Endothelial cell of umbilical vein (primary cell): ENCODE measurements at regions not wholly inside any gene's neighbourhood (a gene's known extent, or its start where the extent isn't known, plus 50 kb on each side); places are given as distances from the start of the nearest gene placed in this dataset.

Source experiments
- BruUV-seq: library from RNA; stranded (reverse); fragments of 400-500 nt; replicated peaks from 2 replicates; lab custom pipeline; 2021; lab: Mats Ljungman, UMichigan
- CTCF ChIA-PET: fragments of 300-600, 350-600 bp; sonication (Branson Sonifier 250); formaldehyde crosslinking; loops from one replicate; lab custom pipeline; 2021; ENCODE audit warnings: antibody characterized with exemption, inconsistent platforms; lab: Charles Lee
- POLR2A ChIA-PET: fragments of 300-600, 350-600 bp; sonication (Branson Sonifier 250); formaldehyde crosslinking; loops from one replicate; lab custom pipeline; 2021; ENCODE audit warnings: antibody characterized with exemption, inconsistent platforms; lab: Charles Lee
- DNase-seq: peaks from one replicate; pipeline ENCODE4 v3.0.0-alpha.2; 2011; ENCODE audit warnings: low read depth, low spot score
- FAIRE-seq: peaks from 2 replicates; lab custom pipeline; 2011; peaks lifted over from hg19 to GRCh38; lab: Jason Lieb, UNC
- H2AFZ ChIP-seq: 2 replicates; pipeline ENCODE4 v1.6.0; 2012; ENCODE audit warnings: low read depth, low read length, control low read depth, inconsistent platforms
- H3K27ac ChIP-seq: 2 replicates; pipeline ENCODE4 v1.5.1; 2011; ENCODE audit warnings: low read depth, mild to moderate bottlenecking, control low read depth, low read length, moderate library complexity; ENCODE audit not compliant: insufficient read depth
- H3K27me3 ChIP-seq, 2 experiments: 2 replicates each; pipeline versions ENCODE4 v1.6.0 to v1.6.1; 2011; ENCODE audit warnings: low read length in 2 of 2, mixed read lengths in 1 of 2; ENCODE audit not compliant: control insufficient read depth in 2 of 2, insufficient read depth in 2 of 2
- H3K36me3 ChIP-seq, 2 experiments: 2 replicates in 1 of 2; 3 replicates in 1 of 2; pipeline ENCODE4 v1.5.1; 2011; ENCODE audit warnings: low read length in 2 of 2, mild to moderate bottlenecking in 1 of 2, moderate library complexity in 1 of 2; ENCODE audit not compliant: control insufficient read depth in 2 of 2, insufficient read depth in 2 of 2; ENCODE audit errors: extremely low read depth in 1 of 2
- H3K4me1 ChIP-seq: 3 replicates; pipeline ENCODE4 v1.5.1; 2011; ENCODE audit warnings: mild to moderate bottlenecking, low read length; ENCODE audit not compliant: control insufficient read depth, insufficient read depth; ENCODE audit errors: extremely low read depth
- H3K4me2 ChIP-seq: 2 replicates; pipeline ENCODE4 v1.6.1; 2011; ENCODE audit warnings: low read length, control low read depth, mixed read lengths; ENCODE audit not compliant: insufficient read depth
- H3K4me3 ChIP-seq, 3 experiments: fragments of 200-600 bp in 1 of 3; sonication (generic), shearing (Covaris generic) in 1 of 3; replicated peaks in 1 of 3; 2 replicates each; pipeline ENCODE4 v1.5.1; 2011 to 2016; ENCODE audit warnings: control low read depth in 3 of 3, low read length in 3 of 3, mild to moderate bottlenecking in 2 of 3, inconsistent platforms in 1 of 3, low read depth in 1 of 3, moderate library complexity in 1 of 3; ENCODE audit not compliant: insufficient read depth in 1 of 3
- H3K79me2 ChIP-seq: 2 replicates; pipeline ENCODE4 v1.6.0; 2012; ENCODE audit warnings: low read length, inconsistent platforms; ENCODE audit not compliant: control insufficient read depth, insufficient read depth
- H3K9ac ChIP-seq: replicated peaks from 2 replicates; pipeline ENCODE3; 2011; ENCODE audit warnings: low read length, control low read depth; ENCODE audit not compliant: insufficient read depth; ENCODE audit errors: extremely low read depth
- H3K9me1 ChIP-seq: replicated peaks from 3 replicates; pipeline ENCODE4 v1.6.0; 2011; ENCODE audit warnings: mild to moderate bottlenecking, low read length; ENCODE audit not compliant: control insufficient read depth, insufficient read depth; ENCODE audit errors: extremely low read depth
- H3K9me3 ChIP-seq: replicated peaks from 2 replicates; pipeline ENCODE4 v1.5.1; 2012; ENCODE audit warnings: low read length, inconsistent platforms; ENCODE audit not compliant: control insufficient read depth, insufficient read depth
- H4K20me1 ChIP-seq: replicated peaks from 2 replicates; pipeline ENCODE3; 2011; ENCODE audit warnings: mild to moderate bottlenecking, low read length; ENCODE audit not compliant: control insufficient read depth, insufficient read depth; ENCODE audit errors: extremely low read depth
- EZH2 ChIP-seq: IDR thresholded peaks from 2 replicates; pipeline ENCODE4 v1.6.1; 2012; ENCODE audit warnings: borderline replicate concordance, low read depth, mild to moderate bottlenecking, moderate library complexity, low read length, inconsistent platforms; ENCODE audit not compliant: severe bottlenecking
- FOS ChIP-seq: IDR thresholded peaks from 2 replicates; pipeline ENCODE4 v1.6.1; 2011; ENCODE audit warnings: mild to moderate bottlenecking, low read length, moderate library complexity, borderline replicate concordance; ENCODE audit not compliant: insufficient read depth
- GATA2 ChIP-seq: IDR thresholded peaks from 2 replicates; pipeline ENCODE4 v1.7.0; 2011; ENCODE audit warnings: low read depth, mild to moderate bottlenecking, moderate library complexity, mixed read lengths, low read length; ENCODE audit not compliant: insufficient read length, insufficient read depth
- JUN ChIP-seq: IDR thresholded peaks from 2 replicates; pipeline ENCODE4 v1.6.1; 2011; ENCODE audit warnings: borderline replicate concordance, low read depth; ENCODE audit not compliant: insufficient read length, insufficient read depth
- MYC ChIP-seq: IDR thresholded peaks from one replicate; pipeline ENCODE4 v1.6.1; 2011; ENCODE audit warnings: mild to moderate bottlenecking, low read depth, low read length
- POLR2A ChIP-seq: IDR thresholded peaks from 2 replicates; pipeline ENCODE4 v1.6.1; 2012; ENCODE audit warnings: low read depth, mild to moderate bottlenecking, control low read depth, low read length
- POLR2AphosphoS5 ChIP-seq: IDR thresholded peaks from 2 replicates; pipeline ENCODE4 v1.6.1; 2012; ENCODE audit warnings: low read depth, mild to moderate bottlenecking, control low read depth, low read length, moderate library complexity; ENCODE audit not compliant: insufficient read depth
- dilution Hi-C: fragments of 300-500 bp; cut with MboI; formaldehyde crosslinking; loops from one replicate; pipeline ENCODE4 v1.15.0; 2019; ENCODE audit warnings: low sequenced_read_pairs; ENCODE audit not compliant: extremely low pct_ligation_motif_present
- intact Hi-C: fragments of 100-400 bp; cut with micrococcal nuclease; formaldehyde crosslinking; loops from one replicate; pipeline ENCODE4 v1.10.0; 2022
- TF ChIP-seq, protein P1 (sequence below): IDR thresholded peaks from 2 replicates; pipeline ENCODE4 v1.6.1; 2011; ENCODE audit not compliant: insufficient read depth, insufficient read length
- TF ChIP-seq, protein P2 (sequence below), 2 donors: IDR thresholded peaks; 1 replicate in 1 of 2; 2 replicates in 1 of 2; pipeline ENCODE4 v1.5.1; 2011; ENCODE audit warnings: low read length in 2 of 2, mild to moderate bottlenecking in 2 of 2, moderate library complexity in 2 of 2, control low read depth in 1 of 2, inconsistent platforms in 1 of 2, low read depth in 1 of 2; ENCODE audit not compliant: insufficient read depth in 1 of 2; ENCODE audit errors: extremely low read depth in 1 of 2

DNA sequence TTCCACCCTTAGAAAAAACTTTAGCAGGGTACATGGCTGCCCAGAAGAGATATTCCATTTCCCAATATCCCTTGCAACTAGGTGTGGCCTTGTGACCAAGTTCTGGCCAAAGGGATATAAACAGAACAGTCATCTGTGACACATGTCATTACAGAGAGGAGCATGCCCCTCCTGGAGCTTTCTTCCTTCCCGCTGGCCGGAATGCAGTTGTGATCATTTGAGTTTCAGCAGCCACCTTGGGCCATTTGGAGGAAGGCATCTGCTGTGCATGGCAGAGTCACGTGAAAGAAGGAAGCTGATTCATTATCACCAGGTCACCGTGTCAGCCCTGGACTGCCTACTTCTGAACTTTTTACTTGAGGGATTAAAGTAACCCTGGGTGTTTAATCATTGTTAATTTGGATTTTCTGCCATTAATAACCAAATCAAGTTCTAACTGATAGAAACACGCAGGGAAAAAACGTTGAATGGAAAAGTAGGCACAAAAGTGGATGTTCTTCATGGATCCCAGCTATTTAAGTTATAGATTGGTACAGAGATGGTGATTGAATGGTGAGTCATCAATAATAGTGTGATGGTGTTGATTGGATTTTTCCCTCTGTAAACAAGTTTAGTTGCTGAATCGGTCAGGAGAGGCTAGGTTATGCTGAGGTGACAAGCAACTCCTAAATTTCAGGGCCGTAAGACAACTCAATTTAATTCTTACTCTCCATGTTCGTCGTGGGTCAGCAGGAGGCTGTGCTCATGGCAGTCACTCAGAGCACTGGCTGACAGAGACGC lies 80.7 kb upstream of the CCDC167 start:
- no peaks in the 10 kb centered on the region for H3K9me3 ChIP-seq
- no peak overlapping the region for H3K9ac ChIP-seq
- no peak overlapping the region for H3K27ac ChIP-seq
- no peak overlapping the region for H3K4me3 ChIP-seq
- H3K4me2 ChIP-seq = no peak overlapping the region
- peak; percentile 67 for FAIRE-seq
- H4K20me1 ChIP-seq = no peaks in the 10 kb centered on the region
- no peaks in the 10 kb centered on the region for H3K9me1 ChIP-seq
- ChIA-PET CTCF (interaction anchor here (0.6 to 2.1 kb wide), 4 partner anchors 15 to 122 kb away, joined by 3 to 6 read pairs (median 4); no protein-coding TSS in a partner anchor), POLR2A (no interaction called here)
- H2AFZ ChIP-seq = no peak overlapping the region
- no peaks in the 10 kb centered on the region for H3K36me3 ChIP-seq
- H3K79me2 ChIP-seq = no peaks in the 10 kb centered on the region
- intact Hi-C loops (no loop called here), dilution Hi-C loops (no loop called here)
- DNase-seq = peak; percentile 10
- BruUV-seq = no TSS peak
- TF ChIP-seq MYC (no peak), JUN (peak; percentile 28), FOS (peak; percentile 17), GATA2 (no peak), POLR2A (no peak), POLR2AphosphoS5 (no peak), EZH2 (no peak)
- TF ChIP-seq, protein P1, sequence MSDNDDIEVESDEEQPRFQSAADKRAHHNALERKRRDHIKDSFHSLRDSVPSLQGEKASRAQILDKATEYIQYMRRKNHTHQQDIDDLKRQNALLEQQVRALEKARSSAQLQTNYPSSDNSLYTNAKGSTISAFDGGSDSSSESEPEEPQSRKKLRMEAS = no peak
- TF ChIP-seq, protein P2, sequence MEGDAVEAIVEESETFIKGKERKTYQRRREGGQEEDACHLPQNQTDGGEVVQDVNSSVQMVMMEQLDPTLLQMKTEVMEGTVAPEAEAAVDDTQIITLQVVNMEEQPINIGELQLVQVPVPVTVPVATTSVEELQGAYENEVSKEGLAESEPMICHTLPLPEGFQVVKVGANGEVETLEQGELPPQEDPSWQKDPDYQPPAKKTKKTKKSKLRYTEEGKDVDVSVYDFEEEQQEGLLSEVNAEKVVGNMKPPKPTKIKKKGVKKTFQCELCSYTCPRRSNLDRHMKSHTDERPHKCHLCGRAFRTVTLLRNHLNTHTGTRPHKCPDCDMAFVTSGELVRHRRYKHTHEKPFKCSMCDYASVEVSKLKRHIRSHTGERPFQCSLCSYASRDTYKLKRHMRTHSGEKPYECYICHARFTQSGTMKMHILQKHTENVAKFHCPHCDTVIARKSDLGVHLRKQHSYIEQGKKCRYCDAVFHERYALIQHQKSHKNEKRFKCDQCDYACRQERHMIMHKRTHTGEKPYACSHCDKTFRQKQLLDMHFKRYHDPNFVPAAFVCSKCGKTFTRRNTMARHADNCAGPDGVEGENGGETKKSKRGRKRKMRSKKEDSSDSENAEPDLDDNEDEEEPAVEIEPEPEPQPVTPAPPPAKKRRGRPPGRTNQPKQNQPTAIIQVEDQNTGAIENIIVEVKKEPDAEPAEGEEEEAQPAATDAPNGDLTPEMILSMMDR (IDR thresholded peaks at IDR 0.05; ENCODE audit: extremely low read depth in 1 of 2, insufficient read depth in 1 of 2, low read depth in 1 of 2, low read length in 2 of 2) = no peak
- H3K4me1 ChIP-seq = peaks cover 7% of the 10 kb centered on the region
- H3K27me3 ChIP-seq = peaks cover 0 to 1% of the 10 kb centered on the region in 2 experiments
